OCI-LY1 (cell line): ENCODE measurements at regions not wholly inside any gene's neighbourhood (a gene's known extent, or its start where the extent isn't known, plus 50 kb on each side); places are given as distances from the start of the nearest gene placed in this dataset.

Experiments
- CTCF ChIP-seq: fragments of 200-600 bp; sonication (generic), shearing (Covaris generic); IDR thresholded peaks from 2 replicates; pipeline ENCODE4 v1.5.1; 2017; ENCODE audit warnings: mild to moderate bottlenecking, antibody characterized with exemption, low read length, moderate library complexity, mixed read lengths
- EZH2 ChIP-seq: fragments of 200-600 bp; sonication (generic), shearing (Covaris generic); IDR thresholded peaks from 2 replicates; pipeline ENCODE4 v1.8.0; 2017; ENCODE audit warnings: borderline replicate concordance, mixed run types, mild to moderate bottlenecking, antibody characterized with exemption, low read length, moderate library complexity, mixed read lengths

GRCh38 chrX:131958724-131959123 is 64.4 kb upstream of the STK26 start:
- no peak for TF ChIP-seq CTCF
- no peak for TF ChIP-seq EZH2
